Ishikawa (cell line): ENCODE measurements at regions not wholly inside any gene's neighbourhood (a gene's known extent, or its start where the extent isn't known, plus 50 kb on each side); places are given as distances from the start of the nearest gene placed in this dataset.
A peak's percentile ranks its signal among the peaks of the same experiment; 100 is the strongest.

Experiments used
- RAD21 ChIP-seq: IDR thresholded peaks from 2 replicates; pipeline ENCODE4 v1.6.1; 2012; ENCODE audit warnings: low read depth
- TAF1 ChIP-seq: IDR thresholded peaks from 2 replicates; pipeline ENCODE4 v1.6.1; 2012; ENCODE audit warnings: low read depth, mild to moderate bottlenecking
- TEAD4 ChIP-seq: IDR thresholded peaks from 2 replicates; pipeline ENCODE4 v1.6.1; 2012

DNA sequence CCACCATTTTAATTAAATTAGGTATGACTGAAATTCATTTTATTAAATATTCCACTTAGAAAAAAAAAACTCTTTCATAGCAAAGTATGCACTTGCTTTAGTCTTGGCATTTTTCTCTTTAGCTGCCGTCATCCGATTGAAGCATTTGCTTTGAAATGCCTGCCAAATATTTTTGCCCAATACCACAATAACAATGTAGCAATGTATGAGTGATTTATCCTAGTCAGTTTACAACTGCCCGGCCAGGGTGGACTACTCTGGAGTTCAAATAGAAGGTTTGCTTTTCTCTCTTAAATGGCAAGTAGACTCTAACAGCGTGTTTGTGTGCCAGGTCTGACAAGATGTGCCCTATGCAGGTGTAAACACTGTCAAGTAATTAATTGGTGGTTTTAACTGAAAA is 675.3 kb upstream of the SGCG start:
- TF ChIP-seq TEAD4 (peak; percentile 88), TAF1 (no peak), RAD21 (peak; percentile 10; the same call in 1 of the 2 replicates)
